ENCODE measurements at regions not wholly inside any gene's neighbourhood (a gene's known extent, or its start where the extent isn't known, plus 50 kb on each side); places are given as distances from the start of the nearest gene placed in this dataset.

GRCh38 chr12:13770576-13770975, 210.8 kb downstream of the GRIN2B start:
- H3K4me1 Mint-ChIP-seq (ENCODE audit: low read depth), result no peaks in the 10 kb centered on the region
- no peak overlapping the region for H3K27ac Mint-ChIP-seq
- no peak overlapping the region for H3K4me3 Mint-ChIP-seq
- H3K9me3 Mint-ChIP-seq, result peaks cover 49% of the 10 kb centered on the region
- TF ChIP-seq CTCF (IDR thresholded peaks at IDR 0.05), result no peak
- H3K36me3 Mint-ChIP-seq (ENCODE audit: low read depth), result no peaks in the 10 kb centered on the region; the same call in 1 of the 2 replicates
- H3K27me3 Mint-ChIP-seq (ENCODE audit: insufficient read depth), result peaks cover 2% of the 10 kb centered on the region; the same call in 1 of the 2 replicates
- no peak for DNase-seq

- peaks cover 2% of the 10 kb centered on the region; the same call in 1 of the 2 replicates for H3K27me3 Mint-ChIP-seq (ENCODE audit: insufficient read depth)
- H3K36me3 Mint-ChIP-seq (ENCODE audit: low read depth), result no peaks in the 10 kb centered on the region; the same call in 1 of the 2 replicates
- no peak overlapping the region for H3K27ac Mint-ChIP-seq
- no peak overlapping the region for H3K4me3 Mint-ChIP-seq
- H3K4me1 Mint-ChIP-seq (ENCODE audit: low read depth), result no peaks in the 10 kb centered on the region
- no peak for DNase-seq
- peaks cover 54% of the 10 kb centered on the region for H3K9me3 Mint-ChIP-seq
- no peak for TF ChIP-seq CTCF (IDR thresholded peaks at IDR 0.05)
These were observed 211.4 kb downstream of the GRIN2B start for GRCh38 chr12:13769966-13770365.

- TF ChIP-seq CTCF (IDR thresholded peaks at IDR 0.05), result no peak
- peaks cover 2% of the 10 kb centered on the region; the same call in 1 of the 2 replicates for H3K36me3 Mint-ChIP-seq (ENCODE audit: low read depth)
- DNase-seq, result no peak
- H3K27ac Mint-ChIP-seq, result no peak overlapping the region
- H3K4me1 Mint-ChIP-seq (ENCODE audit: low read depth), result no peaks in the 10 kb centered on the region
- peaks cover 2% of the 10 kb centered on the region; the same call in 1 of the 2 replicates for H3K27me3 Mint-ChIP-seq (ENCODE audit: insufficient read depth)
- no peak overlapping the region for H3K4me3 Mint-ChIP-seq
- H3K9me3 Mint-ChIP-seq, result peaks cover 56% of the 10 kb centered on the region
These were observed 212.1 kb downstream of the GRIN2B start for GRCh38 chr12:13769273-13769672.

- no peak overlapping the region for H3K27ac Mint-ChIP-seq
- H3K36me3 Mint-ChIP-seq (ENCODE audit: low read depth), result peaks cover 4% of the 10 kb centered on the region; the same call in 1 of the 2 replicates
- H3K27me3 Mint-ChIP-seq (ENCODE audit: insufficient read depth), result peaks cover 2% of the 10 kb centered on the region; the same call in 1 of the 2 replicates
- peaks cover 73% of the 10 kb centered on the region for H3K9me3 Mint-ChIP-seq
- no peak for DNase-seq
- no peak for TF ChIP-seq CTCF (IDR thresholded peaks at IDR 0.05)
- no peaks in the 10 kb centered on the region for H3K4me1 Mint-ChIP-seq (ENCODE audit: low read depth)
- H3K4me3 Mint-ChIP-seq, result no peak overlapping the region
These were observed 216.7 kb downstream of the GRIN2B start for GRCh38 chr12:13764748-13765147.

- Mint-ChIP-seq H3K9me3 (peaks cover 47% of the 10 kb centered on the region), H3K27ac (no peak overlapping the region), H3K4me3 (no peak overlapping the region), H3K27me3 (ENCODE audit: insufficient read depth) (no peaks in the 10 kb centered on the region), H3K36me3 (ENCODE audit: low read depth) (peaks cover 5% of the 10 kb centered on the region), H3K4me1 (ENCODE audit: low read depth) (no peaks in the 10 kb centered on the region)
- TF ChIP-seq CTCF (IDR thresholded peaks at IDR 0.05), result no peak
- no peak for DNase-seq
These were observed 232.0 kb downstream of the GRIN2B start for GRCh38 chr12:13749389-13749788.

All from HFFc6 (cell line).